AG04450 (cell line): ENCODE measurements at regions not wholly inside any gene's neighbourhood (a gene's known extent, or its start where the extent isn't known, plus 50 kb on each side); places are given as distances from the start of the nearest gene placed in this dataset.

Source experiments
- CTCF ChIA-PET: fragments of 300-600, 350-600 bp; formaldehyde crosslinking; extraction: SDS; loops from one replicate; lab custom pipeline; 2022; ENCODE audit warnings: antibody characterized with exemption, inconsistent platforms; lab: Charles Lee
- POLR2A ChIA-PET: fragments of 350-600 bp; formaldehyde crosslinking; extraction: SDS; loops from one replicate; lab custom pipeline; 2021; ENCODE audit warnings: antibody characterized with exemption, inconsistent platforms; lab: Yijun Ruan, JAX
- DNase-seq: peaks from one replicate; pipeline ENCODE4 v3.0.0-alpha.2; 2011; ENCODE audit warnings: low read depth, low spot score
- H3K27ac ChIP-seq: one replicate; pipeline ENCODE4 v1.5.1; 2012; ENCODE audit warnings: low read depth, low read length, control low read depth
- H3K27me3 ChIP-seq: one replicate; pipeline ENCODE4 v1.6.0; 2012; ENCODE audit warnings: low read length; ENCODE audit not compliant: control insufficient read depth, insufficient read depth
- H3K4me3 ChIP-seq: 2 replicates; pipeline ENCODE4 v1.5.1; 2011; ENCODE audit warnings: mild to moderate bottlenecking, low read depth, low read length, control low read depth
- H3K9me3 ChIP-seq: 2 replicates; pipeline ENCODE4 v1.5.1; 2012; ENCODE audit warnings: low read length; ENCODE audit not compliant: control insufficient read depth, insufficient read depth
- TF ChIP-seq, protein P1 (sequence below): IDR thresholded peaks from 2 replicates; pipeline ENCODE4 v1.5.1; 2011; ENCODE audit warnings: low read depth, low read length, control low read depth, inconsistent platforms

DNA sequence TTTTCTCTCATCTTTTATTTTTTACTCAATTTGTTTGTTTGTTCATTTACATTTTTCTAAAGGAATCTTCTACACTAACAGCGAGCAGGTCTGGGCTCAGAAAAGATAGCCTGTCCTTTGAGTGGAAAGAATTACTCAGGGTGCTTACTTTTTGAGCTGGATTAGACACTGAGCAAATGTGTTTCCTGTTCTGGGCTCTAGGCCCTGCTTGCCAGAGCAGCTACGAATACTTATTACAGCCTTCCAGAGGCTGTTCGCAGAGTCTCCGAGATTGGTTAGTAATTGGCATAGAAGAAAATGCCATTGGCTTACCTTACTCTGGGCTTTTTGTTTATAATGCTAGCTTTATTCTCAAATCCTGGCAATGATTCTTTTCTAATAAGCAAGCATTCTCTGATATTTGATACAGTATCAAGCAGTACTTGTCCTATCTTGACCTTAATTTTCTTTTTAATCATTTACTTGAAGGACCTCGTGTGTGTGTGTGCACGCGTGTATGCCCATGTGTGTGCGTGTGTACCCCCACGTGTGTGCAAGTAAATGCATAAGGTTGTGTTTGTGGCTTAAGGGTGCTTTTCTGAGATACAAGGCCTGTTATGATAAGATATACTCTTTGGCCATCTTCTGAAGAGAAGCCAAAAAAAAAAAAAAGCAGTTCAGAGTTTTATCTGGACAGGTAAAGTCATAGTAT is 76.2 kb upstream of the GRXCR1 start:
- ChIA-PET CTCF (no interaction called here), POLR2A (no interaction called here)
- H3K9me3 ChIP-seq, result no peaks in the 10 kb centered on the region; the same call in 1 of the 2 replicates
- TF ChIP-seq, protein P1, sequence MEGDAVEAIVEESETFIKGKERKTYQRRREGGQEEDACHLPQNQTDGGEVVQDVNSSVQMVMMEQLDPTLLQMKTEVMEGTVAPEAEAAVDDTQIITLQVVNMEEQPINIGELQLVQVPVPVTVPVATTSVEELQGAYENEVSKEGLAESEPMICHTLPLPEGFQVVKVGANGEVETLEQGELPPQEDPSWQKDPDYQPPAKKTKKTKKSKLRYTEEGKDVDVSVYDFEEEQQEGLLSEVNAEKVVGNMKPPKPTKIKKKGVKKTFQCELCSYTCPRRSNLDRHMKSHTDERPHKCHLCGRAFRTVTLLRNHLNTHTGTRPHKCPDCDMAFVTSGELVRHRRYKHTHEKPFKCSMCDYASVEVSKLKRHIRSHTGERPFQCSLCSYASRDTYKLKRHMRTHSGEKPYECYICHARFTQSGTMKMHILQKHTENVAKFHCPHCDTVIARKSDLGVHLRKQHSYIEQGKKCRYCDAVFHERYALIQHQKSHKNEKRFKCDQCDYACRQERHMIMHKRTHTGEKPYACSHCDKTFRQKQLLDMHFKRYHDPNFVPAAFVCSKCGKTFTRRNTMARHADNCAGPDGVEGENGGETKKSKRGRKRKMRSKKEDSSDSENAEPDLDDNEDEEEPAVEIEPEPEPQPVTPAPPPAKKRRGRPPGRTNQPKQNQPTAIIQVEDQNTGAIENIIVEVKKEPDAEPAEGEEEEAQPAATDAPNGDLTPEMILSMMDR, result no peak
- H3K27me3 ChIP-seq, result no peaks in the 10 kb centered on the region
- H3K4me3 ChIP-seq, result no peak overlapping the region
- no peak overlapping the region for H3K27ac ChIP-seq
- no peak for DNase-seq

DNA sequence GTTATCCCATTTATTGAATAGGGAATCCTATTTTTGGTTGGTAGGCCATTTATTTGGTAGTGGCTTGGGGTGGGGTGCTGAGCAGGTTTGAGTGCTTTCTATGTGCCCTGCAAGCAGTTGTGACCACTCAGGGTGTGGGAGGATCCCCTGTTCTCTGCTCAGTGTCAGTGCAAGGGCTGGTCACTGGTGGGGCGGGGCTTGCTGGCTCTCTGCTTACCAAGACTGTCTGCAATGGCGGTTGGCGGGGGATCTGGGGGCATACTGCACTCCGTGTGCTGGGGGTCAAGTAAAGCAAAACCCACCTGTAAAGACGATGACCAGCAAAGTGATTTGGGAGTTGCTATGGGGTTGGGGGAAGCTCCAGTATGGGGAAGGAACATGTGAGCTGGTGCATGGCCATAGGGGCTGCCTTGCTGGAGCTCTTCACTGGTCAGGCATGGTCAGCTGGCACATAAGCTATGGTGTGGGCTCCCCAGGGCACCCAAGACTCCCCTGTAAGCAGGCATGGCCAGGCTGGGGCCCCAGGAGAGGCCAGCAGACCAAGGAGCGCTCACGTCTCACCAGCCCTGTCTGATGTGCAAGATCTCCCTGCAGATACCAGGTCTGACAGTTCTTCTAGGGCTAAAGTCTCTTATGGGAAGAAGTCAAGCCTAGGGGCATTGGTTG is 83.0 kb upstream of the GRXCR1 start:
- Histone ChIP-seq H3K27ac (no peak overlapping the region), H3K4me3 (no peak overlapping the region), H3K9me3 (peaks cover 9% of the 10 kb centered on the region), H3K27me3 (no peaks in the 10 kb centered on the region)
- ChIA-PET CTCF (no interaction called here), POLR2A (no interaction called here)
- DNase-seq, result no peak
- TF ChIP-seq, protein P1, result no peak

DNA sequence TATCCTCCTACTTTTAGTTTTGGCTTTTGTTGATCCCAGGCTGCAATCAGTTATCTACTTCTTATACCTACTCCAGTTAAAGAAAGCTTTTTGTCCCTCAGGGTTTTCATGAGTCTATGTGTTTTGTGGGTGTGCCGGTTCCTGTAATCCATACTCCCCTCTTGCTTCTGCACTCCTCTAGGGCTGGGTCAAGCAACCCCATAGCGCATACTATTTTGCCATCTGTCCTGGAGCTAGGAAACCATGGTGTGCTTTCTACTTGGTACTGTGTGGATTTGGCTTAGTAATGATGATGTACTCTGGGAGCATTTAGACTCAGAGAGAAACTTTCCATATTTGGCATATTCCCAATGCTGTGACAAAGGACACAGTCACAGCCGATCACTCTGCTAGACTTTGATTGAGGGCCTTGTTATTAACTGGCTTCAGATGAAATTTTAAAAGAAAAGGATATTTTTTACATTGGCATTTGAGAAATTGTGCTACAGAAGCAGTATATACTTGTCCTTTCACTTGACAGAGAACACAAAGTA is 86.1 kb upstream of the GRXCR1 start:
- Histone ChIP-seq H3K27ac (no peak overlapping the region), H3K9me3 (peaks cover 16% of the 10 kb centered on the region), H3K27me3 (no peaks in the 10 kb centered on the region), H3K4me3 (no peak overlapping the region)
- CTCF ChIA-PET, result no interaction called here
- TF ChIP-seq, protein P1, result no peak
- POLR2A ChIA-PET, result no interaction called here
- no peak for DNase-seq

DNA sequence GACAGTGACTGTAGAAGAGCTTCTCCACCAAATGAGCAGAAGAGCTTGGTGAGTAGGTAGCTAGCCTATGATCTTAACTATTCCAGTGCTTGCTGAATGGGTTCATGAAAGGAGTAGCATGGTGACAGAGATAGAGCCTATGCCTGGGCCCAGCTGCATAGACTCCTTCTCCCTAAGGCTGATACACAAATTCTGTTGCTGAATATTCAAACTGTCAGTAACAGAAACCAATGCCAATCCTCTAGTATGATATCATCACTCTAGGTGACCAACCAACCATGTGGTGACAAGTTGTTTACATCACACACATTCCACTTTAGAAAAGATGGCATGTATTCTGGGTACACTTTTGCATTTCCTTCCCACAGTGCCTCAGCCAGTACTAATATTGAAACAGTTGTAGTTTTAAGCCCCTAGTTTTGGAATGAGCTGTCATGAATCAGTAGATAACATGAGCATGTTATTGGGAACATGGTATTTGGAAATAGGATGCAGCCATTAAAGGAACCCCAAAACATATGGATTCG is 103.4 kb upstream of the GRXCR1 start:
- ChIA-PET POLR2A (no interaction called here), CTCF (no interaction called here)
- Histone ChIP-seq H3K4me3 (no peak overlapping the region), H3K27me3 (no peaks in the 10 kb centered on the region), H3K27ac (no peak overlapping the region), H3K9me3 (peaks cover 23% of the 10 kb centered on the region)
- TF ChIP-seq, protein P1, result no peak
- no peak for DNase-seq

DNA sequence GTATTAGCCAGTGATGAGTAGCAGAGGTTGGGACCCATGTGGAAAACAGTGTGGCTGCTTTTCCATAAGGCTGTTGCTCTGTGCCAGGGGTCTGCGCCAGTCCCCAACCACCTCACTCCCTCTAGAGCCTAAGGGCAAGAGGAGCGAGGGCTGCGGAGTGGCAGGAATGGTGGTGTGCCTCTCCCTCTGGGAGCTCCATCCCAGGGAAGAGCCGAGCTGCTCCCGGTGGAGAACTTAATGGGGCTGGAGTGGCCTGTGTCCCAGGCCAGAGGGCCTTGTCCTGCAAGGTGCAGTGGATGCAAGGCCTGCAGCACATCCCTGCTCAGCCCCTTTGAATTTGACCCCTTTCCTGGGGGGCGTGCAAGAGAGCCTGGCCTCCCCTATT is 105.4 kb upstream of the GRXCR1 start:
- Histone ChIP-seq H3K9me3 (peaks cover 23% of the 10 kb centered on the region), H3K27me3 (no peaks in the 10 kb centered on the region), H3K27ac (no peak overlapping the region), H3K4me3 (no peak overlapping the region)
- TF ChIP-seq, protein P1, result no peak
- ChIA-PET CTCF (no interaction called here), POLR2A (no interaction called here)
- DNase-seq, result no peak
